GM20000 (cell line): ENCODE measurements at regions not wholly inside any gene's neighbourhood (a gene's known extent, or its start where the extent isn't known, plus 50 kb on each side); places are given as distances from the start of the nearest gene placed in this dataset.

Source experiments
- DNase-seq: peaks from one replicate; pipeline ENCODE4 v3.0.0; 2012; ENCODE audit warnings: low spot score
- TF ChIP-seq, protein P1 (sequence below): IDR thresholded peaks from 2 replicates; pipeline ENCODE4 v1.5.1; 2012; ENCODE audit warnings: mild to moderate bottlenecking, control low read depth; ENCODE audit errors: extremely low read depth, missing control alignments

DNA sequence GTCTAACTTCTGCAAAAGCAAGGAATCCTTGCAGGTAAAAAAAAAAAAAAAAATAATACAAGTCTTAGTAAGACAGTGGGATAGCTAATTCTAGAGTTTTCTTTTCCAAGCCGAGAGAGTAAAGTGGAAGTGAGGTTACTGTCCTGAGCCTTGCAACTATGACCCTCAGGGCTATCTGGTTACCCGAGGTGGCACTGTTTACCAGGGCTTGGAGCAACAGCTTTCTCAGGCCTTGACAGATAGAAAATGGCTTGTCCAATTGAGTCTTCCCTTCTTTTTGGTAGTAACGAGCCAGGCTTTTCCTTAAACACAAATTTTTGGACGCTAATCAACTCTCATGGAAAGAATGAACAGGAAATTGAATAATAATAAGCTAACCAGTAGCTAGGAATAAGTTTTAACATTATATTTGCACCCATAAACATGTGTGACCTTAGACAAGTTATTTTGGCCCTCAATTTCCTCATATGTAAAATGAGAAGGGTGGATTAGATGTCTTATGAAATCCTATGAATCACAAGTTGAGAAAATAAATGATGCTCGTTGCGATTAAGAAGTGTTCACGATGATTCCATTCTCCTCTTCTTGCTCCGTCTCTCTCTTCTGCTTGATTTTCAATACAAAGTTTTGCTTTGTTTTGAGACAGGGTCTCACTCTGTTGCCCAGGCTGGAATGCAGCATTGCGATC lies 236.9 kb upstream of the KBTBD8 start:
- no peak for DNase-seq
- TF ChIP-seq, protein P1, sequence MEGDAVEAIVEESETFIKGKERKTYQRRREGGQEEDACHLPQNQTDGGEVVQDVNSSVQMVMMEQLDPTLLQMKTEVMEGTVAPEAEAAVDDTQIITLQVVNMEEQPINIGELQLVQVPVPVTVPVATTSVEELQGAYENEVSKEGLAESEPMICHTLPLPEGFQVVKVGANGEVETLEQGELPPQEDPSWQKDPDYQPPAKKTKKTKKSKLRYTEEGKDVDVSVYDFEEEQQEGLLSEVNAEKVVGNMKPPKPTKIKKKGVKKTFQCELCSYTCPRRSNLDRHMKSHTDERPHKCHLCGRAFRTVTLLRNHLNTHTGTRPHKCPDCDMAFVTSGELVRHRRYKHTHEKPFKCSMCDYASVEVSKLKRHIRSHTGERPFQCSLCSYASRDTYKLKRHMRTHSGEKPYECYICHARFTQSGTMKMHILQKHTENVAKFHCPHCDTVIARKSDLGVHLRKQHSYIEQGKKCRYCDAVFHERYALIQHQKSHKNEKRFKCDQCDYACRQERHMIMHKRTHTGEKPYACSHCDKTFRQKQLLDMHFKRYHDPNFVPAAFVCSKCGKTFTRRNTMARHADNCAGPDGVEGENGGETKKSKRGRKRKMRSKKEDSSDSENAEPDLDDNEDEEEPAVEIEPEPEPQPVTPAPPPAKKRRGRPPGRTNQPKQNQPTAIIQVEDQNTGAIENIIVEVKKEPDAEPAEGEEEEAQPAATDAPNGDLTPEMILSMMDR = no peak

DNA sequence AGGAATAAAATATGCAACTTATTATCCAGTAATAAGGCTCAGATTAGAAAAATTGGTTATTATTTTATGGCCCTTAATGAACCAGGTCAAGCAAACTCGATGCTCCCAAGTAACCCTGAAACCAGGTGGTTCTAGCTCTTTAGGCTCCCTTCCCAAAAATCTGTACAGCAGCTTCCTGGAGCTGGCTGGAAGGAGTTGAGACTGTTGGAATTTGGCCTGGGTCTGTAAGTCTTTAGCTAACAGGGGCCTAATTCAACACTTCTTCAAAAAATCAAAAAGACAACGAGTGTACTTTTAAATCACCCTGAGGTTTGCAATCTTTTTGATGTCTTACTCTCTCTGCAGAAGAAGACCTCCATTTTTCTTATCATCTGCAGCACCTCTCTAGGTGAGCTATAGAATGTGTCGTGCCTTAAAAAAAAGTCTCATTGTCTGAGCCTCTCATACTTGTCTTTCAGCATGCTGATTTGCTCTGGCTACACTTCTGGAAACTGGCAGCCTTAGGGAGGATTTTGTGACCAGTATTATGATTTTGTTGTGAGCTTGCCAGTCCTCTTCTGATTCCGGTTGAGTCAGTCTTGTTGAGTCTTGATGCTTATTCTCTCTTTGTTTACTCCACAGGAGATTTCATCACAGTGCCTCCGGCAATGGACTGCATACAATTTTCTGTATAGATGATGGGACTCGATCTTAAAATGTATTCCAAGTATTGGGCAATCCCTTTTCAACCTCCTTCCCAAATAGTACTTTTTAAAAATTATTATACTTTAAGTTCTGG lies 235.0 kb upstream of the KBTBD8 start:
- TF ChIP-seq, protein P1 = no peak
- DNase-seq = no peak

DNA sequence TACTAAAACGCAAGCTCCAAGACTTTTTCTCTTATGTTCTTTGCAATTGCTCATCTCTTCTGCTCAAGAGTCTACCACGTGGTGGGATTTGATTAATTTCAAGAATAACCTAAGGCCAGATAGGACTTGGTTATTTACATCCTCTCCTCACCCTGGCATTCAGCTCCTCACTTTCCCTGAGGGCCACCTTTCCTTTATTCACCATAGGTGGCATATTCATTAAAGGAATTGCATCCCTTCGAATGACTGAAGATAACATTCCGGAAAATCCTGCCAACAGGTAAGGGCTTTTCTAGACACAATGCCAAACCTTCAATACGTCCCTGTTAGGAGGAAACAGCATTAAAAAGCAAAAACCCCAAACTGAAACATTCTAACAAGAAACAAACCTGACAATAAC lies 220.0 kb upstream of the KBTBD8 start:
- TF ChIP-seq, protein P1 = no peak
- no peak for DNase-seq

DNA sequence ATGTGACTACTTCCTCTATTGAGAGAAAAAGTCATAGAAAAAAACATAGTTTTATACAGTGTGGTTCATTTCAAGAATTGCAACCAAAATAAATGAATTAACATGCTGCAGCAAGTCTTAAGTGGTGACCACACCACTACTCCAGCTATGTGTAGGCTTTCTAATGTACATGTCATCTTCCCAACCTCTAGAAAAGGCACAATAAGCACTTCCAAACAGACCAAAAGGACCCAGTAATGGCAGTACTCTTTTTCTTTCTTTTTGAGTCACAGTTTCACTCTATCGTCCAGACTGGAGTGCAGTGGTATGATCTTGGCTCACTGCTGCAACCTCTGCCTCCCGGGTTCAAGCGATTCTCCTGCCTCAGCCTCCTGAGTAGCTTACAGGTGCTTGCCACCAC lies 219.3 kb upstream of the KBTBD8 start:
- TF ChIP-seq, protein P1 = no peak
- DNase-seq = no peak

DNA sequence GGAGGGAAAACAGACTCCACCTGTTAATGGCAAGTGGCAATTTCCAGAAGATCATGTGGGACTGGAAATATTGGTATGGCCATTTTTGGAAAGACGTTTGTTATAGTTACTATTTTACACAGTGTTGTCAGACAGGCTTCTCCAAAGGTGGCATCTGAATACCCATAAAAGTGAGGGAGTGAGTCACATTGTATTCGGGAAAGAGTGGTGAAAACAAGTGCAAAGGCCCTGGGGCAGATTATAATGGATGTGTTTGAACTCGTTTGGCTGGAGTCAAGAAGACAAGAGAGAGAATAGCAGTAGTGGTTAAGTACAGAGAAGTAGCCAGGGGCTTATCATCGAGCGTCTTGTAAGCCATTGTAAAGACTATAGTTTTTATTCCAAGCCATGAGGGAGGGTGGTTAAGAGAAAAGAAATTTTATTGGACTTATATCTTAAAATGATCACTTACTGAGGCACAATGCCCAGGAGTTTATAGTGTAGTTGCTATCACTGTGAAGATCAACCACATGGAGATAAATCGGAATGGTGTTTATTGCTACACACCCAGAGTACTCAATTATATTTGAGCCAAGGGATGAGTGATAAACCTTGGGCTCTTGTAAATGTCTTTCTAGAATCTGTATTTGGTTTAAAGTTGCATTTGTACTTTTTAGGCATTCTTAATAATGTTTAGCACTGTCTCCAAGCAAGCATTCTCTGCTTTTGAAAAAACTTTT lies 212.8 kb upstream of the KBTBD8 start:
- TF ChIP-seq, protein P1 = no peak
- no peak for DNase-seq

DNA sequence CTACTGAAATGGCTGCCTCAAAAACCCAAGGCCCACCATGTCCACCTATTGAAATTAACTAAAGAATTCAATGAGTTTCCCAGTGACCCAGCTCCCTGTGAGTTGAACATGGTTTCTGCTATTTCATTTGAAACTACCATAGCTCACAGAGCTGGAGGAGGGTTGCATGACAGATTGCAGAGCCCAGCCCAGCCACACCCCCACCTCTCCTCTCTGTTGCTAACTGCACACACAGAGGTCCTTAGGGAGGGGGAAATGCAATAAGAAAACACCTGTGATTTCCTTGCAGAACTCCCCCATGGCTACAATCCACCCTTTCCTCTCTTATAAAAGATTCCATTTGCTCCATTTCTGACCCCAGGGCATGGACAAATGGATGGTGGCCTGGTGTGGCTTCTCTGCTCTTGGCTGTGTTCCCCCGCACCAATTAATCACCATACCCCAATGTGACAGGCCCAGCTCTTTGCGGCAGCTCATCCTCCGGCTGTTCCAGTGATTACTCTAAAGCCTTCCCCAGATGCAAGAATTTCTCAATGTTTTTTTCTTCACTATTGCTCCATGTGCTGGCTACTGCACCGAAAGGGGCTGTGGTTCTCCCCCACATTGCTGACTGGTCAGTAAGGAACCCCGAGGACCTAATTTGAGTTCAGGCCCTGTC lies 208.4 kb upstream of the KBTBD8 start:
- no peak for DNase-seq
- TF ChIP-seq, protein P1 = no peak

DNA sequence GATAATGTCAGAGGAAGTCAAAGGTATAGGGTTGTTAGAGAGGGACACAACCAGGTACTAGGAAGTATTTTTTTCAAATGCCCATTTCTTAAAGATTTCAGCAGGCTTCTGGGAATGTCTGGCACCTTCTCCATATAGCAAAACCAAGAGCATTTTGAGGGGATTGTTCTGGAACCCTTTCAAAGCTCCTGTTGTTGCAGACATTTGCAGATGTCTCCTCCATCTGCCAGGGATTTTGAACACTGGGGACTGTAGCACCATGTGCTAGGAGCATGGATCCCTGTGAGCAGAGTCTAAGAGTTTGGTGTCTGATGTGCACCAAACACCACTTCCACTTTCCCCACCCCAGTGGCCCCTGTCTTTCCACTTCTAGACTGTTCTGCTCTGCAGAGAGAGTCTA lies 206.0 kb upstream of the KBTBD8 start:
- no peak for DNase-seq
- TF ChIP-seq, protein P1 = no peak
